ENCODE measurements at regions not wholly inside any gene's neighbourhood (a gene's known extent, or its start where the extent isn't known, plus 50 kb on each side); places are given as distances from the start of the nearest gene placed in this dataset.

DNA sequence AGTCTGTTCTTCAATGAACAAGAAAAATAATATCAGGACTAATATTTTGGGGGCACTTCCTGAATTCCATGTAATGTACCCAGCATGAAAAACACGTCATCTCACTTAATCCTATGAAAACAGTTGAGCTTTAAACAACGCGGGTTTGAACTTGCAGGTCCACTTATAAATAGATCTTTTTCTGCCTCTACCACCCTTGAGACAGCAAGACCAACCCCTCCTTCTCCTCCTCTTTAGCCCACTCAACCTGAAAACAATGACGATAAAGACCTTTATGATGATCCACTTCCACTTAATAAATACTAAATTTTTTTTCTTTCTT lies 203.9 kb upstream of the KRR1 start:
- no peak overlapping the region for H3K9ac ChIP-seq (ENCODE audit: low read depth, low read length, poor library complexity, severe bottlenecking)
- H3K4me1 ChIP-seq (ENCODE audit: insufficient read depth, low read length, poor library complexity, severe bottlenecking) = peaks cover 28% of the 10 kb centered on the region
- no peak overlapping the region for H3K4me2 ChIP-seq (ENCODE audit: low read depth, low read length, poor library complexity, severe bottlenecking)
- H3K9me3 ChIP-seq (ENCODE audit: insufficient read depth, low read depth, low read length) = no peaks in the 10 kb centered on the region
- H3K27me3 ChIP-seq (ENCODE audit: insufficient read depth, low read length, poor library complexity, severe bottlenecking) = no peaks in the 10 kb centered on the region
- no peaks in the 10 kb centered on the region for H4K20me1 ChIP-seq (ENCODE audit: insufficient read depth, low read length, poor library complexity, severe bottlenecking)
- no peak overlapping the region for H3K4me3 ChIP-seq (ENCODE audit: low read length, poor library complexity, severe bottlenecking)
- no peaks in the 10 kb centered on the region for H3K36me3 ChIP-seq (ENCODE audit: insufficient read depth, low read length)
- no peaks in the 10 kb centered on the region for H3K9me2 ChIP-seq (replicated peaks; ENCODE audit: low read depth, low read length)
- TF ChIP-seq, protein P1, sequence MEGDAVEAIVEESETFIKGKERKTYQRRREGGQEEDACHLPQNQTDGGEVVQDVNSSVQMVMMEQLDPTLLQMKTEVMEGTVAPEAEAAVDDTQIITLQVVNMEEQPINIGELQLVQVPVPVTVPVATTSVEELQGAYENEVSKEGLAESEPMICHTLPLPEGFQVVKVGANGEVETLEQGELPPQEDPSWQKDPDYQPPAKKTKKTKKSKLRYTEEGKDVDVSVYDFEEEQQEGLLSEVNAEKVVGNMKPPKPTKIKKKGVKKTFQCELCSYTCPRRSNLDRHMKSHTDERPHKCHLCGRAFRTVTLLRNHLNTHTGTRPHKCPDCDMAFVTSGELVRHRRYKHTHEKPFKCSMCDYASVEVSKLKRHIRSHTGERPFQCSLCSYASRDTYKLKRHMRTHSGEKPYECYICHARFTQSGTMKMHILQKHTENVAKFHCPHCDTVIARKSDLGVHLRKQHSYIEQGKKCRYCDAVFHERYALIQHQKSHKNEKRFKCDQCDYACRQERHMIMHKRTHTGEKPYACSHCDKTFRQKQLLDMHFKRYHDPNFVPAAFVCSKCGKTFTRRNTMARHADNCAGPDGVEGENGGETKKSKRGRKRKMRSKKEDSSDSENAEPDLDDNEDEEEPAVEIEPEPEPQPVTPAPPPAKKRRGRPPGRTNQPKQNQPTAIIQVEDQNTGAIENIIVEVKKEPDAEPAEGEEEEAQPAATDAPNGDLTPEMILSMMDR (conservative IDR thresholded peaks at IDR 0.05; ENCODE audit: low read length) = no peak
- TF ChIP-seq EZH2phosphoT487 (IDR thresholded peaks at IDR 0.05; ENCODE audit: borderline replicate concordance) = no peak
- H3K79me2 ChIP-seq (ENCODE audit: insufficient read depth, low read length) = no peaks in the 10 kb centered on the region
- no peak overlapping the region for H2AFZ ChIP-seq (ENCODE audit: low read length)
- no peaks in the 10 kb centered on the region for H3F3A ChIP-seq (ENCODE audit: low read depth)

DNA sequence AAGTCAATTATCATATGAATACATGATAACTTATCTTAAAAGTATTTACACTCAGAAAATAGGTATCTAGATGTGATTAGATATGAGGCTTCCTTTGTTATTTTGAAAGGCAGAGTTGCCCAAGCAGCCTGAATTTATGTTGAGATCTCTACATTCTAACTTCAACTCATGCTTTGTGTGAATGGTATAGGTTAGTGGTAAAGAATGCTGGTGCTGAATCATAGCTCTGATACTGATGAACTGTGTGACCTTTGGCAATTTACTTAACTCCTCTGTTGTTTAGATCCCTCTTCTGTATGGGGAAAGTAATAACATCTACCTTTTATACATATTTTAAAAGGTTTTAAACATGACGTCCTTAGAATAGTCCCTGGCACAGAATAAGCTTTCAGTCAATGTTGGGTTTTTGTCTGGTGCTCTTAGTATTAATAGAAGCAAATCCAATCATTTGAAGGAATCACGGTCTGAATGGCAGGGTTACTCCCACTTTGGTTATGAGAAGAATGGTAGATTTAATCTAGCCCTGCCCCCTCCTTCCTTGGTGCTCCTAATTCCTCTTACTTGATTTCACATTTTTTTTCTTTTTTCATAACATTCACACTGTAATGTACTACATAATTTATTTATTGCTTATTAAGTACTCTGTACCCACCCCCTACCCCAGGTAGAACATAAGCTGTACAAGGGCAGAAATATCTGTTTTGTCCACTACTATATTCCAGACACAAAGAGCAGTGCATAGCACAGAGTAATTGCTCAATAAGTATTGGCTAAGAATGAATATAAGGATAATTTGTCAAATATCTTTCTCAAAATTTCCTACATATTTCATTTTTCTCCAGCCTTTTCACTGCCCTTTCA lies 203.3 kb upstream of the KRR1 start:
- no peak for TF ChIP-seq EZH2phosphoT487 (IDR thresholded peaks at IDR 0.05; ENCODE audit: borderline replicate concordance)
- TF ChIP-seq, protein P1 (conservative IDR thresholded peaks at IDR 0.05; ENCODE audit: low read length) = no peak
- no peaks in the 10 kb centered on the region for H3K9me2 ChIP-seq (replicated peaks; ENCODE audit: low read depth, low read length)
- no peak overlapping the region for H2AFZ ChIP-seq (ENCODE audit: low read length)
- peaks cover 34% of the 10 kb centered on the region for H3K4me1 ChIP-seq (ENCODE audit: insufficient read depth, low read length, poor library complexity, severe bottlenecking)
- H3K79me2 ChIP-seq (ENCODE audit: insufficient read depth, low read length) = no peaks in the 10 kb centered on the region
- H3K9ac ChIP-seq (ENCODE audit: low read depth, low read length, poor library complexity, severe bottlenecking) = no peak overlapping the region
- no peak overlapping the region for H3K4me2 ChIP-seq (ENCODE audit: low read depth, low read length, poor library complexity, severe bottlenecking)
- H3K27me3 ChIP-seq (ENCODE audit: insufficient read depth, low read length, poor library complexity, severe bottlenecking) = no peaks in the 10 kb centered on the region
- H4K20me1 ChIP-seq (ENCODE audit: insufficient read depth, low read length, poor library complexity, severe bottlenecking) = no peaks in the 10 kb centered on the region
- H3K9me3 ChIP-seq (ENCODE audit: insufficient read depth, low read depth, low read length) = no peaks in the 10 kb centered on the region
- H3K36me3 ChIP-seq (ENCODE audit: insufficient read depth, low read length) = no peaks in the 10 kb centered on the region
- no peaks in the 10 kb centered on the region for H3F3A ChIP-seq (ENCODE audit: low read depth)
- H3K4me3 ChIP-seq (ENCODE audit: low read length, poor library complexity, severe bottlenecking) = no peak overlapping the region

DNA sequence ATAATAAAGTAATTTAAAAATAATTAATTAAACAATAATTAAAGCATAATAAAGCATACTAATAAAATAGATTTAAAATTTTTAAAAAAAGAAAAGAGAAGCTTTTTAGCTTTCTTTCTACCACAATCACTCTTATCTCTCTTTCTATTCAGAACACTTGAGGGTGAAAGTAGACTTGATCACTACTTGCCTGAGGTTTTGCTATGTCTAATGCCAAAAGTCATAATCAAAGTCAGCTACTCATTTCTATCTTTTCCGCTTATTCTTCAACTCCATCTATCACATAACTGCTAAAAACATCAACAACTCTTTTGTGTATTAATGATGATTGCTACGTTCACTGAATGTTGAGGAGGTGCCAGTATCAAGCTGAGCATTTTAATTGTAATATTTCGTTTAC lies 202.0 kb upstream of the KRR1 start:
- TF ChIP-seq, protein P1 (conservative IDR thresholded peaks at IDR 0.05; ENCODE audit: low read length) = no peak
- no peak for TF ChIP-seq EZH2phosphoT487 (IDR thresholded peaks at IDR 0.05; ENCODE audit: borderline replicate concordance)
- Histone ChIP-seq H2AFZ (ENCODE audit: low read length) (no peak overlapping the region), H3K9me2 (replicated peaks; ENCODE audit: low read depth, low read length) (no peaks in the 10 kb centered on the region), H3K4me3 (ENCODE audit: low read length, poor library complexity, severe bottlenecking) (no peak overlapping the region), H3K4me2 (ENCODE audit: low read depth, low read length, poor library complexity, severe bottlenecking) (no peak overlapping the region), H3K36me3 (ENCODE audit: insufficient read depth, low read length) (no peaks in the 10 kb centered on the region), H3K4me1 (ENCODE audit: insufficient read depth, low read length, poor library complexity, severe bottlenecking) (peaks cover 47% of the 10 kb centered on the region), H3K9me3 (ENCODE audit: insufficient read depth, low read depth, low read length) (no peaks in the 10 kb centered on the region), H3K27me3 (ENCODE audit: insufficient read depth, low read length, poor library complexity, severe bottlenecking) (no peaks in the 10 kb centered on the region), H3K79me2 (ENCODE audit: insufficient read depth, low read length) (no peaks in the 10 kb centered on the region), H4K20me1 (ENCODE audit: insufficient read depth, low read length, poor library complexity, severe bottlenecking) (no peaks in the 10 kb centered on the region), H3F3A (ENCODE audit: low read depth) (no peaks in the 10 kb centered on the region), H3K9ac (ENCODE audit: low read depth, low read length, poor library complexity, severe bottlenecking) (no peak overlapping the region)

Data from Loucy (cell line).